Hepatocyte (in vitro differentiated cells): ENCODE measurements at regions not wholly inside any gene's neighbourhood (a gene's known extent, or its start where the extent isn't known, plus 50 kb on each side); places are given as distances from the start of the nearest gene placed in this dataset.

Experiments
- CTCF ChIP-seq: fragments of 200-600 bp; sonication (generic); IDR thresholded peaks from 2 replicates; pipeline ENCODE4 v1.5.1; 2016; ENCODE audit warnings: antibody characterized with exemption, mild to moderate bottlenecking; ENCODE audit not compliant: poor library complexity
- EZH2 ChIP-seq: fragments of 200-600 bp; sonication (generic); IDR thresholded peaks from 2 replicates; pipeline ENCODE4 v1.6.1; 2016; ENCODE audit warnings: antibody characterized with exemption, mild to moderate bottlenecking, borderline replicate concordance
- EZH2phosphoT487 ChIP-seq: fragments of 200-600 bp; sonication (generic); IDR thresholded peaks from one replicate; pipeline ENCODE4 v1.6.1; 2018; ENCODE audit warnings: antibody characterized with exemption, mild to moderate bottlenecking, low read depth, moderate library complexity; ENCODE audit not compliant: unreplicated experiment, severe bottlenecking

GRCh38 chr14:30389877-30390385 is 169.0 kb upstream of the G2E3 start:
- TF ChIP-seq CTCF (no peak), EZH2phosphoT487 (no peak), EZH2 (no peak)
